C4-2B (cell line): ENCODE measurements at regions not wholly inside any gene's neighbourhood (a gene's known extent, or its start where the extent isn't known, plus 50 kb on each side); places are given as distances from the start of the nearest gene placed in this dataset.

Experiments
- H3K27ac ChIP-seq: fragments of 450-650 bp; 2 replicates; pipeline ENCODE4 v1.5.1; 2017
- ZFX ChIP-seq: fragments of 450-650 bp; IDR thresholded peaks from 2 replicates; pipeline ENCODE4 v1.6.1; 2017
- TF ChIP-seq, protein P1 (sequence below): fragments of 450-650 bp; conservative IDR thresholded peaks from 2 replicates; pipeline ENCODE4 v1.5.1; 2017; ENCODE audit warnings: mild to moderate bottlenecking

DNA sequence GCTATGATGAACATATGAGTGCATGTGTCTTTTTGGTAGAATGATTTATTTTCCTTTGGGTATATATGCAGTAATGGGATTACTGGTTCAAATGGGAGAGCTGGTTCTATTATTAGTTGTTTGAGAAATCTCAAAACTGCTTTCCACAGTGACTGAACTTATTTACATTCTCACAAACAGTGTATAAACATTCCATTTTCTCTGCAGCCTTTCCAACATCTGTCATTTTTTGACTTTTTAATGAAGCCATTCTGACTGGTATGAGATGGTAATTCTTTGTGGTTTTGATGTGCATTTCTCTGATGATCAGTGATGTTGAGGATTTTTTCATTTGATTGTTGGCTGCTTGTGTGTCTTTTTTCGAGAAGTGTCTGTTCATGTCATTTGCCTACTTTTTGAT, 1124.2 kb downstream of the NAALADL2 start:
- H3K27ac ChIP-seq, result no peak overlapping the region
- TF ChIP-seq ZFX, result no peak
- TF ChIP-seq, protein P1, sequence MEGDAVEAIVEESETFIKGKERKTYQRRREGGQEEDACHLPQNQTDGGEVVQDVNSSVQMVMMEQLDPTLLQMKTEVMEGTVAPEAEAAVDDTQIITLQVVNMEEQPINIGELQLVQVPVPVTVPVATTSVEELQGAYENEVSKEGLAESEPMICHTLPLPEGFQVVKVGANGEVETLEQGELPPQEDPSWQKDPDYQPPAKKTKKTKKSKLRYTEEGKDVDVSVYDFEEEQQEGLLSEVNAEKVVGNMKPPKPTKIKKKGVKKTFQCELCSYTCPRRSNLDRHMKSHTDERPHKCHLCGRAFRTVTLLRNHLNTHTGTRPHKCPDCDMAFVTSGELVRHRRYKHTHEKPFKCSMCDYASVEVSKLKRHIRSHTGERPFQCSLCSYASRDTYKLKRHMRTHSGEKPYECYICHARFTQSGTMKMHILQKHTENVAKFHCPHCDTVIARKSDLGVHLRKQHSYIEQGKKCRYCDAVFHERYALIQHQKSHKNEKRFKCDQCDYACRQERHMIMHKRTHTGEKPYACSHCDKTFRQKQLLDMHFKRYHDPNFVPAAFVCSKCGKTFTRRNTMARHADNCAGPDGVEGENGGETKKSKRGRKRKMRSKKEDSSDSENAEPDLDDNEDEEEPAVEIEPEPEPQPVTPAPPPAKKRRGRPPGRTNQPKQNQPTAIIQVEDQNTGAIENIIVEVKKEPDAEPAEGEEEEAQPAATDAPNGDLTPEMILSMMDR, result no peak

DNA sequence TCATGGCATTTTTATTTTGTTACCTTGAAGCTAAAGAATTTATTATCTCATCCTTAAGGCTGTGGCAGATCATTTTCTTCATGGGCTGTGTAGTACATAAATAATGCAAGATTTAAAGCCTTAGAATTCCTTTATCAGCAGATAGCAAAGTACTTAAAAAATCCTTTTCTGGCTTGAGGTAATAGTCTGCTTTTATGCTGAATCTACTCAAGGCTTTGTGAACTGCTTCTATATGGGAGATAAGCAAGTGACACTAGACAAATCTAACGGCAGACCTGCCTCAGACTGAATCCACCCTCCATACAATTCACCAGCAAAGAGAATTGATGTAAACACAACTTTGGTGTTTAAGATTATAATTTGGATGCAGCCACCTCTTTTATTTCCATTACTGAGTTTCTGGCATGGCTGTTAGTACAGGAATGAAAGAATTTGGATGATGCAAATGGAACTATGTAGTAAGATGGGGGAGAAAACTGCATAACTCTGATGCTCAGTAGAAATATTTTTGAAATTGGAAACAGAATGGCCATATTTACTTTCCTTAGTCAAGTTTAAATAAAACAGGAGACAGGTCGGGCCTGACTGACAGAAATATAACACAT, 1121.5 kb downstream of the NAALADL2 start:
- TF ChIP-seq, protein P1, result no peak
- H3K27ac ChIP-seq, result no peak overlapping the region

DNA sequence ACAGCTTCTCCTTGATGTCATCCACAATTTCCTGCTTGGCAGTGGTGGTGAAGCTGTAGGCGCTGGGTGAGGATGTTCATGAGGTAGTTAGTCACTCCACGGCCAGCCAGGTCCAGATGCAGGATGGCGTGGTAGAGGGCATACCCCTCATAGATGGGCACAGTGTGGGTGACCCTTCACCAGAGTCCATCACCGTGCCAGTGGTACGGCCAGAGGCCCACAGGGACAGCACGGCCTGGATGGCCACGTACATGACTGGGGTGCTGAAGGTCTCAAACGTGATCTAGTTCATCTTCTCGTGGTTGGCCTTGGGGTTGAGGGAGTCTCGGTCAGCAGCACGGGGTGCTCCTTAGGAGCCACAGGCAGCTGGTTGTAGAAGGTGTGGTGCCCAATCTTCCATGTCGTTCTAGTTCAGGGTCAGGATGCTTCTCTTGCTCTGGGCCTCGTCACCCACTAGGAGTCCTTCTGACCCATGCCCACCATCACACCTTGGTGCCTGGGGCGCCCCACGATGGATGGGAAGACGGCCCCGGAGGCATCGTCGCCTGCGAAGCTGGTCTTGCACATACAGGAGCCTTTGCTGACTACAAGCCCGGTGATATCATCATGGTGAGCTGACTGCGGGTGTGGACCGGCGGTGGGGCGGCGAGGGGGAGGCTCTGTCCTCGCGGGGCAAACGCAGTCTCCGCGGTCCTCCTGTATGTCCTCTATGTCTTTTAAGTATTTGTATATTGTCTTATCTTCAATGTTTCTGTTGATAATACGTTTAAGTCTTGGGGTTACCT, 1119.0 kb downstream of the NAALADL2 start:
- no peak for TF ChIP-seq ZFX
- TF ChIP-seq, protein P1, result no peak
- H3K27ac ChIP-seq, result no peak overlapping the region

DNA sequence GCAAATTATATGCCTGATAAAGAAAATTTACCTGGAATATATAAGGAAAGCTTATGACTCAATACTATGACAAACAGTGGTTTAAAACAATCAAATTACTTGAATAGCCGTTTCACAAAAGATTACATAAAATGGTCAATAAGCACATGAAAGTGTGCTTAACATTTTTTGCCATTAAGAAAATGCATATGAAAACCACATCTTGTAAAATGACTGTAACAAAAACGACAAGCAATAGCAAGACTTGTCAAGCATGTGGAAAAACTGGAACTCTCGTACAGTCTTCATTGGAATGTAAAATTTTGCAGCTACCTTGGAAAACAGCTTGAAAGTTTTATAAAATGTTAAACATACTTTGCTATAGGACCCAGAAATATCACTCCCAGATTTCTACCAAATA, 1110.3 kb downstream of the NAALADL2 start:
- TF ChIP-seq, protein P1, result no peak
- no peak for TF ChIP-seq ZFX
- H3K27ac ChIP-seq, result no peak overlapping the region

DNA sequence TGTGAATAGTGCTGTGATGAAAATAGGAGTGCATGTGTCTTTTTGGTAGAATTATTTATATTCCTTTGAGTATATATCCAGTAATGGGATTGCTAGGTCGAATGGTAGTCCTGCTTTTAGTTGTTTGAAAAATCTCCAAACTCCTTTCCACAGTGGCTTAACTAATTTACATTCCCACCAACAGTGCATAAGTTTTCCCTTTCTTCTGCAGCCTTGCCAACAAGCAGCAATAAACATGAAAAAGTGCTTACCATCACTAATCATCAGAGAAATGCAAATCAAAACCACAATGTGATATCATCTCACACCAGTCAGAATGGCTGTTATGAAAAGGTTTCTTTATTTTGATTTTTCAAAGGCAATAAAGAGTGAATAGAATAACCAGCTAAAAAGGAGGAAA, 1105.9 kb downstream of the NAALADL2 start:
- TF ChIP-seq, protein P1, result no peak
- no peak for TF ChIP-seq ZFX
- H3K27ac ChIP-seq, result no peak overlapping the region

DNA sequence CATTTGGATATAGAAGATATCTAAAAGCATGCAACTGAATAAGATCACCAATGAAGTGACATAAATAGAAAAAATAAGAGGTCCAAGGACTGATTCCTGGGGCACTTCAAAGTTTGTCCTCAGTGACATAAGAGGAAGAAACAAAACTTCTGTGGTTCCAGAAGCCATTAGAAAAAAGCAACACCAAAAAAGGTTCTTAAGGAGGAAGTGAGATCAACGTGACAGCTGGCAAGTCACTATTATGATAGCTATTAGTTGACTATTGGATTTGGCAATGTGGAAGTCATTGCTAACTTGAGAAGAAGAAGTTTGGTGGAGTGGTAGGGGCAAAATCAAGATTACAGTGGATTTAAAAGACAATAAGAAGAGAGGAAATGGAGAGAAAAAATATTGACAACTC, 1098.3 kb downstream of the NAALADL2 start:
- TF ChIP-seq, protein P1, result no peak
- no peak for TF ChIP-seq ZFX
- no peak overlapping the region for H3K27ac ChIP-seq

DNA sequence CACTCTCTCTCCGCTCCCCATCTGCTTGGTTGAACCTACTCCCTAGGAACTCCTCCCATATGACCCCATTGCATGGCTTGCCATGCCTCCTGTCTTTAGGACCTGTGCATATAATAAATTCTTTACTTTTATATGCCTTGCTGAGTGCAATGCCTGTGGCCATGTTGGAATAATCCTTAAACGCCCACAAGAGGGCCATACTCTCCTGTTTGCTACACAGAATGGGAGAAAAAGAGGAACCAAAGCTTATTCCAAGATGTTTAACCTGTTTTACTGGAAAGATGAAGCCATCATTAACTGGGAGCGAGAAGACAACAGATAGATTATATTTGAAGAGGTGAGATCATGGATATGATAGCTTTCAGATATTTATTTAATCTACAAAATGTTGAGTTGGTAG, 1097.8 kb downstream of the NAALADL2 start:
- TF ChIP-seq ZFX, result no peak
- TF ChIP-seq, protein P1, result peak; percentile 50
- H3K27ac ChIP-seq, result peak overlapping the region; percentile 18; the same call in 1 of the 2 replicates
